GM12892 (cell line): ENCODE measurements at regions not wholly inside any gene's neighbourhood (a gene's known extent, or its start where the extent isn't known, plus 50 kb on each side); places are given as distances from the start of the nearest gene placed in this dataset.

Source experiments
- POLR2A ChIP-seq: IDR thresholded peaks from 2 replicates; pipeline ENCODE4 v1.6.1; 2011; ENCODE audit warnings: low read depth, low read length, control low read depth
- POLR2AphosphoS5 ChIP-seq: IDR thresholded peaks from 2 replicates; pipeline ENCODE4 v1.6.1; 2011; ENCODE audit warnings: low read depth, low read length, control low read depth
- TAF1 ChIP-seq: IDR thresholded peaks from 2 replicates; pipeline ENCODE4 v1.6.1; 2011; ENCODE audit warnings: low read depth, mild to moderate bottlenecking, control low read depth, low read length, borderline replicate concordance

- no peak for TF ChIP-seq POLR2AphosphoS5
- TF ChIP-seq POLR2A: no peak
- no peak for TF ChIP-seq TAF1
These were observed 672.6 kb downstream of the EPHA4 start for GRCh38 chr2:220899492-220899891.
